NCI-H526 (cell line): ENCODE measurements at regions not wholly inside any gene's neighbourhood (a gene's known extent, or its start where the extent isn't known, plus 50 kb on each side); places are given as distances from the start of the nearest gene placed in this dataset.
"Not testable (repeated sequence)": the region's sequence is repeated elsewhere in the genome, so short reads cannot be mapped to it uniquely, and the experiment has no call there.

ENCODE experiments used
- DNase-seq, 2 experiments: peaks; one replicate each; lab custom pipeline; 2025; lab: John Stamatoyannopoulos, UW

GRCh38 chr7:10780400-10780747, 193.3 kb upstream of the PHF14 start:
- no peak for DNase-seq

- not testable (repeated sequence) for DNase-seq
These were observed 186.7 kb upstream of the PHF14 start for GRCh38 chr7:10786976-10787375.

DNA sequence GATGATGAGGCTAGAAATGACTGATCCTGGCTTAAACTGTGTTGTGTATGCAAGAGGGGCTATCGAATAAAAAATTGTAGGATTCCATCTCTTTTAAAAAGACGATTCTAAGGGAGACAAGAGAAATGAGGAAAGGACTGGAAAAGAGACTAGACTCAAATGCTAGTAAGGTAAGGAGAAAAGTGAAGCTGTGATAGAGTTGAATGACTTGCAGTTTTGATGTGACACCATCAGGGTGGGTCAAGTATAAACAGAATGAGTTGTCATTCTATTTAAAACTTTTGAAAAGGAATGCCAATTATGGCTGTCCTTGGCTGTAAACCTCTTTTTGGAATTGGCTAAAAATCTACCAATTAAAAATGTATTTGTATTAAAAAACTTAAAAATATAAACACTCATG, 184.5 kb upstream of the PHF14 start:
- no peak for DNase-seq

DNA sequence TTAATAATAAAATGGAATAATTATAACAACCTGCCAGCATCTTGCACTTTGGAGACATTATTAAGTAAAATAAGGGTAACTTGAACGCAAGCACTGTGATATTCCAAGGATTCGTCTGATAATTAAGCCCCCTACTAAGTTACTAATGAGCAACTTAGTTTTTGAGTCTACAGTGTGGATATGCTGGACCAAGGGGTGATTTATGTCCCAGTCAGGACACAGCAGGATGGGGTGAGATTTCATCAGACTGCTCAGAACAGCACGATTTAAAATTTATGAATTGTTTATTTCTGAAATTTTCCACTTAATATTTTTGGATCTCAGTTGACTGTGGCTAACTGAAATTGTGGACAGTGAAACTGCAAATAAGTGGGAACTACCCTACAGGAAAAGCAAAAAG, 182.8 kb upstream of the PHF14 start:
- DNase-seq: no peak

DNA sequence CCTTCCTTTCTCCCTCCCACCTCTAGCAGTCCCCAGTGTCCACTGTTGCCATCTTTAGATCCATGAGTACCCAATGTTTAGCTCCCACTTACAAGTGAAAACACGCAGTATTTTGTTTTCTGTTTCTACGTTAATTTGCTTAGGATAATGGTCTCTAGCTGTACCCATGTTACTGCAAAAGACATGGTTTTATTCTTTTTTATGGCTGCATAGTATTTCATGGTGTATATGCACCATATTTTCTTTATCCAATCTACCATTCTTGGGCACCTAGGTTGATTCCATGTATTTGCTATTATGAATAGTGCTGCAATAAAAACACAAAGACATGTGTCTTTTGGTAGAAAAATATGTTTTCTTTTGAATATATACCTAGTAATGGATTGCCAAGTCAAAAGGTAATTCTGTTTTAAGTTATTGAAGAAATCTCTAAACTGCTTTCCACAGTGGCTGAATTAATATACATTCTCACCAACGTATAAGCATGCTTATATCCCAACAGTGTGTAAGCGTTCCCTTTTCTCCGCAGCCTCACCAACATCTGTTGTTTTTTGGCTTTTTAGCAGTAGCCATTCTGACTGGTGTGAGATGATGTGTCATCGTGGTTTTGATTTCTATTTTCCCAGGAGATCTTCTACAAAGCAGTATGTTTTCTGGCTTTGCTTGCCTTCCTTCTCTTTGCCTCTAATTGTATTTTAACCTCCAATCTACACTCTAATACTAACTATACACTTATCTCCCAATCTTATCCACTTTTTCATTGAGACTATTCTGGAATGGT, 179.5 kb upstream of the PHF14 start:
- DNase-seq: no peak

- no peak for DNase-seq
These were observed 176.5 kb upstream of the PHF14 start for GRCh38 chr7:10797157-10797556.

DNA sequence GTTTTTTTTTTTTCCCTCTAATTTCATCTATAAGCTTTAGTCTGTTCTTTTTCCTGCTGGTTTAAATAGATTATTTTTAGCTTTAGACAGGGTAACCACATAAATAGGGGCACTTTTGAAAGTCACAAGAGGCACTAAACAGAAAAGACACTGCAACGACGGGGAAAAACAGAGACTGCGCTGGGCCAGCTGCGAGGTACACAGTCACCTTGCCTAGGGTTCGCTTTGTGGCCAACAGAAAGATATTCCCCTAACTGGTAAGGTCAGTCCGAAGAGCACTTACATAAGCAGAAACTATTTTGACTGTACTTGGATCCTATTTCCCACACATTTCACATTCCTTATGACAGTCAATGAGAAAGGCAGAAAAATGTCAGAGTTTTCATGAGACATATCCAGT, 175.6 kb upstream of the PHF14 start:
- DNase-seq: no peak

DNA sequence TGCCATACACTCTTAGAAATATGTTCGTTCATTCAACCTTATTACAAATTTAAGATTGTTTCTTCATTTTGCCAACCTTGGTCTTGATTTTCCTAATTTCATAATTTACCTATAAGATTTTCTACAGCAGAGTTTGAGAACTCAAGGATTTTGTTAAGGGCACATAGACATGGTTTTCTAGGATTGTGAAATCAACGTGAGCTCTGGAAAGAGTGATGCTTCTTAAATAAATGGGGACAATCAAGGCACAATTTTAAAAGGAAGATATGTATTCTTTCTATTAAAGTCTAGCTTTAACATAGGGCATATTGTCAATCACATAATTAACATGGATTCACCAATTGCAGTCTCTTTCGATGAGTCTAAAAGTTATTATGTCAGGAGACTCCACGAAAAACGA, 174.2 kb upstream of the PHF14 start:
- DNase-seq: no peak

DNA sequence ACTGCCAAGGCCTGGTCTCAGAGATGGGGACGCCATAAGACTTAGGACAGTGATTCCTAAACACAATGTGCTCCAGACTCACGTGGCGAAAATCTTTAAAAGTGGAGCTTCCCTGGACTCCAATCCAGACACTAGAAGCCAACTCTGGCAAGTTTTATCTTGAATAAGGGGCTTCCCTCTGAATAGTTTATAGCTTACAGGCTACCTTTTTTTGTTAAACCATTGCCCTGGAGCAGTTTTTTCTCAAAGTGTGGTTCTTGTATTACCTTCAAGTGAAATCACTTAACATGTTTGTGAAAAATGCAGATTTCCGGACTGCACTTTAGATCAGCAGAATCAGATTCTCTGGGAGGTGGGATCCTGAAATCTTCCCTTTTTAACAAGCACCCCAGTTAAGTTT, 171.7 kb upstream of the PHF14 start:
- DNase-seq: no peak

- no peak for DNase-seq
These were observed 171.1 kb upstream of the PHF14 start for GRCh38 chr7:10802526-10802925.

GRCh38 chr7:10803720-10804119, 170.0 kb upstream of the PHF14 start:
- no peak for DNase-seq

GRCh38 chr7:10804770-10805169, 168.9 kb upstream of the PHF14 start:
- DNase-seq: no peak

DNA sequence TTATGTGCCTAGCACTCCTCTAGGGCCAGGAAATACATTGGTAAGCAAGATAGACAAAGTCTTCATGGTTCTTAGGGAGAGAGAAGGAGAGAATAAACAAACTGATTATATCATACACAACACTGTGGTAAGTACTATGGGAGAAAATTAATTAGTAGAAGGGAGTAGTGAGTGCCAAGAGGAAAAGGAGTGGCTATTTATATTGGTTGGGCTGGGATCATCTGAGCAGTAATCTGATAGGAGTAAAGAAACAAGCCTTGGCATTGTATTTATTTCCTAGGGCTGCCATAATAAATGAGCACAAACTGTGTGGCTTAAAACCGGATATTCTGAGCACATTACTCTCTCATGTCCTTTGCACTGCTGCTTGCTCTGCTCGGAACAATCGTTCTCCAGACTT, 158.1 kb upstream of the PHF14 start:
- no peak for DNase-seq

DNA sequence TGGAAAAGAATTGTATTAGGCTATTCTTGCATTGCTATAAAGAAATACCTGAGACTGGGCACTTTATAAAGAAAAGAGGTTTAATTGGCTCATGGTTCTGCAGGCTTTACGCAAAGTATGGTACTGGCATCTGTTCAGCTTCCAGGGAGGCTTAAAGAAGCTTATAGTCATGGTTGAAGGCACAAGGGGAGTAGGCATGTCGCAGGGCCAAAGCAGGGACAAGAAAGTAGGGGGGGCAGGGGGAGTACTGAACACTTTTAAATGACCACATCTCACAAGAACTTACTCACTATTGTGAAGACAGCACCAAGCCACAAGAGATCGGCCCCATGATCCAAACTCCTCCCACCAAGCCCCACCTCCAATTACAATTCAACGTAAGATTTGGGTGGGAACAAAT, 152.5 kb upstream of the PHF14 start:
- DNase-seq: no peak

- DNase-seq: no peak
These were observed 149.5 kb upstream of the PHF14 start for GRCh38 chr7:10824154-10824553.

GRCh38 chr7:10838228-10838627, 135.4 kb upstream of the PHF14 start:
- no peak for DNase-seq

DNA sequence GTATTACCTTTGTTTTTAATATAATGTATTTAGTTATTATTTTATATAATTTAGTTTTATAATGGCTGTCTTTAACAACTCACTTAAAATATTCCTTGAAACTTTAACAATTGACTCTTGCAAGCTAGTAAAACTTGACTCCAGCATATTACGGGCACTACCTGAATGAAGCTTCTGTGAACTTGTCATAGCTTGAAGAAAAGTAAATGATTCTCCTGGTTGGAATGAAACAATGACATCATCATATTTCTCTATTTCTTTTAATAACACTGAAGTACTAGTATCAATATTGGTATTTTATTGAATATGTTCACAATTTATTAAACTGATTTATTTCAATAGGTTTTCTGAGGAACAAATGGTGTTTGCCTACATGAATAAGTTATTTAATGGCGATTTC, 128.4 kb upstream of the PHF14 start:
- DNase-seq: no peak

DNA sequence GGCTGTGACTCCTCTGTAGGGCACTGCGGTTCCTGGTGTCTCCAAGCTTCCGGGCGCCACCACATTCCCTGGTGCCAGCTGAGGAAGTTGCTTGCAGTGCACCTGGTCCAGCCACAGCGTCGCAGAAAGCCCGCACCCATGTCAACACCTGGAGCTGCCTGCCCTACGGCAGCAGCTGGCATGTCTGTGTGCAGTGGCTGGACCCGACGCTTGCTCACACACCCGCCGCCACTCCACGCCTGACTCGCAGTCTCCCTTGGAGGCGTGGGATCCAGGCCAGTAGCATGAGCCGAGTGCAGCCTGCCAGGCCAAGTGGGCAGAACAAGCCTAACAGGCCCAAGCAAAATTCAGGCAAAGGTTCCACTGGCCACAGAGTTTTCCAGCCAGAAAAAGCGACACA, 118.1 kb upstream of the PHF14 start:
- no peak for DNase-seq

DNA sequence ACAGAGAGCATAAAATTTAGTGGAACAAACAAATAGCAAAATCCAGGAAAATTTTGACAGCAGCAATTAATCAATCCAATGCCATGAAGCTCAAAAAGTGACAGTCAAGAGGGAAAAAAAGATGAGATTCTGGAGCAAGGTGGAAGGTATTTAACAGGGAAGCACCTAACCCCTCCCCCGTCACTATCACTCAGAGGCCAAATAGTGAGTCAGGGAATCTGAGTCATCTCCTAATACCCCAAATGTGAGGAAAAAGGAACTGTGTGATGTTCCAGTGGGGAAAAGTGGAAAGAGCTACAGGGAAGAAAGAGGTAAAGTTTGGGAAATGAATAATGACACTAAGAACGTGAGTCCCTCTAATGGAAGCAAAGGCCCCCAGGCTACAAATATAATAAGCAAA, 113.2 kb upstream of the PHF14 start:
- no peak for DNase-seq

- no peak for DNase-seq
These were observed 110.2 kb upstream of the PHF14 start for GRCh38 chr7:10863476-10863875.

- no peak for DNase-seq
These were observed 99.0 kb upstream of the PHF14 start for GRCh38 chr7:10874666-10875065.

GRCh38 chr7:10875080-10875479, 98.6 kb upstream of the PHF14 start:
- no peak for DNase-seq

DNA sequence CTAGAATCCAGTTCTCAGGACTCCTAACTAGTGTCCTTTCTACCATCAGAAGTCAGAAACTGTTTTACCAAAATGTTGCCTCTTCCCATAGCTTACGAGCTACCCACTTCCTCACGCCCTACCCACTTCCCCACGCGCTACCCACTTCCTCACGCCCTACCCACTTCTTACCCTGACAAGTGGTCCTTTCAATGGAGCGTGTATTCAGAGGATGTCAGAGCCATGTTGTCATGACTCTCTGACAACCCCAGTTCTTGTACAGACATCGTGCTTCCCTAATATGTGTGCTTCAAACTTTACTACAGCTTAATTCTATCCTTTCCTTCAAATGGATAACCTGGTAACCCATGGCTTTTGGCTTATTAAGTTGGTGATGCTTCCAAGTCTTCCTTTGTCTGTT, 84.8 kb upstream of the PHF14 start:
- DNase-seq: no peak

DNA sequence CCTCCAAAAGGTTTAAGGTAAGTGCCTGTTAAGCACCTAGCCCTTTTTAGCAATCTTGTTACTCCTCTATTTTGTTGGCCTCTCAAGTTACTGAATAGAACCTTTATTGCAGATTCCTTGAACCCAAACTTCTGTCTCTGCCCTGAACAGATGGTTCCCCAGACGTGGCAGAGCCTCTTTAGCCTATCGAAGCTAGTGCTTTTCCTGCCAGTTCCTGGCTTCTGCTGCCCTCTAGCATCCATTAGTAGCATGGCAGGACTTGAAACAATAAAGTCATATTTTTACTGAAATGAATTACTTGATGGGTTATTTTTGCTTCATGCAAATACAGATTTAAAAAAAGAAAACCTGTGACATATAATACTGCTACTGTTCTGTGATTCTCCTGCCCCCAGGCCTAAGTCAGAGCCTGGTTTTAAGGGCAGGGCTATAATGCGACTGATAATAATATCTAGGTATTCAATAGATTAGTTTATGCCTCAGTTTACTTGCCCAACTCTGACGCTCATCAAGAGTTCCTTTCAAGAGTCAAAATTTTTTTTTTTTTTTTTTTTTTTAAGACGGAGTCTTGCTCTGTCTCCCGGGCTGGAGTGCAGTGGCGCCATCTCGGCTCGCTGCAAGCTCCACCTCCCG, 84.3 kb upstream of the PHF14 start:
- DNase-seq: peak; percentile 47 to 77
